ENCODE measurements at regions not wholly inside any gene's neighbourhood (a gene's known extent, or its start where the extent isn't known, plus 50 kb on each side); places are given as distances from the start of the nearest gene placed in this dataset.

DNA sequence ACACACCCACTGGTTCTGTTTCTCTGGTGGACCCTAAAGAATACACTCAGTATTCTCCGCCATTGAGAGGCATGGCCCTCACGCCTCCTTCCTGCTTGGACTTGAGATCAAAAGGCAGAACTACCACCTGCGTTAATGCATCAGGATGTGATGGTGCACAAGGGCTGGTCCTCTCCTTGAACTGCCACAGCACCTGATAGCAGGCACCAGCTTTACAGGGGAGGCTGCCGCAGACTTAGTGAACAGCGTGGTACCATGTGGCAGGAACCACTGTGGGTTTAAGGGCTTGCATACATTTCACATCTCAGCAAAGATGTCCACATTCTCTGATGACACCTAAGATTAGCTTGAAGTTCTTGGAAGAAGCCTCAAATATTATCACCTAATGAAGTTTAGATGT, 208.7 kb downstream of the GADD45G start:
- TF ChIP-seq, protein P1, sequence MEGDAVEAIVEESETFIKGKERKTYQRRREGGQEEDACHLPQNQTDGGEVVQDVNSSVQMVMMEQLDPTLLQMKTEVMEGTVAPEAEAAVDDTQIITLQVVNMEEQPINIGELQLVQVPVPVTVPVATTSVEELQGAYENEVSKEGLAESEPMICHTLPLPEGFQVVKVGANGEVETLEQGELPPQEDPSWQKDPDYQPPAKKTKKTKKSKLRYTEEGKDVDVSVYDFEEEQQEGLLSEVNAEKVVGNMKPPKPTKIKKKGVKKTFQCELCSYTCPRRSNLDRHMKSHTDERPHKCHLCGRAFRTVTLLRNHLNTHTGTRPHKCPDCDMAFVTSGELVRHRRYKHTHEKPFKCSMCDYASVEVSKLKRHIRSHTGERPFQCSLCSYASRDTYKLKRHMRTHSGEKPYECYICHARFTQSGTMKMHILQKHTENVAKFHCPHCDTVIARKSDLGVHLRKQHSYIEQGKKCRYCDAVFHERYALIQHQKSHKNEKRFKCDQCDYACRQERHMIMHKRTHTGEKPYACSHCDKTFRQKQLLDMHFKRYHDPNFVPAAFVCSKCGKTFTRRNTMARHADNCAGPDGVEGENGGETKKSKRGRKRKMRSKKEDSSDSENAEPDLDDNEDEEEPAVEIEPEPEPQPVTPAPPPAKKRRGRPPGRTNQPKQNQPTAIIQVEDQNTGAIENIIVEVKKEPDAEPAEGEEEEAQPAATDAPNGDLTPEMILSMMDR (IDR thresholded peaks at IDR 0.05): no peak
- TF ChIP-seq EP300 (IDR thresholded peaks at IDR 0.05) (no peak), POLR2AphosphoS5 (IDR thresholded peaks at IDR 0.05) (no peak), POLR2A (IDR thresholded peaks at IDR 0.05) (no peak)

Data from gastroesophageal sphincter (tissue), 3 donors.